ENCODE measurements at regions not wholly inside any gene's neighbourhood (a gene's known extent, or its start where the extent isn't known, plus 50 kb on each side); places are given as distances from the start of the nearest gene placed in this dataset.

- TF ChIP-seq, protein P1, sequence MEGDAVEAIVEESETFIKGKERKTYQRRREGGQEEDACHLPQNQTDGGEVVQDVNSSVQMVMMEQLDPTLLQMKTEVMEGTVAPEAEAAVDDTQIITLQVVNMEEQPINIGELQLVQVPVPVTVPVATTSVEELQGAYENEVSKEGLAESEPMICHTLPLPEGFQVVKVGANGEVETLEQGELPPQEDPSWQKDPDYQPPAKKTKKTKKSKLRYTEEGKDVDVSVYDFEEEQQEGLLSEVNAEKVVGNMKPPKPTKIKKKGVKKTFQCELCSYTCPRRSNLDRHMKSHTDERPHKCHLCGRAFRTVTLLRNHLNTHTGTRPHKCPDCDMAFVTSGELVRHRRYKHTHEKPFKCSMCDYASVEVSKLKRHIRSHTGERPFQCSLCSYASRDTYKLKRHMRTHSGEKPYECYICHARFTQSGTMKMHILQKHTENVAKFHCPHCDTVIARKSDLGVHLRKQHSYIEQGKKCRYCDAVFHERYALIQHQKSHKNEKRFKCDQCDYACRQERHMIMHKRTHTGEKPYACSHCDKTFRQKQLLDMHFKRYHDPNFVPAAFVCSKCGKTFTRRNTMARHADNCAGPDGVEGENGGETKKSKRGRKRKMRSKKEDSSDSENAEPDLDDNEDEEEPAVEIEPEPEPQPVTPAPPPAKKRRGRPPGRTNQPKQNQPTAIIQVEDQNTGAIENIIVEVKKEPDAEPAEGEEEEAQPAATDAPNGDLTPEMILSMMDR (IDR thresholded peaks at IDR 0.05), result no peak
- TF ChIP-seq, protein P2, sequence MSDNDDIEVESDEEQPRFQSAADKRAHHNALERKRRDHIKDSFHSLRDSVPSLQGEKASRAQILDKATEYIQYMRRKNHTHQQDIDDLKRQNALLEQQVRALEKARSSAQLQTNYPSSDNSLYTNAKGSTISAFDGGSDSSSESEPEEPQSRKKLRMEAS (CRISPR knock-in tag; IDR thresholded peaks at IDR 0.05), result no peak
- TF ChIP-seq STAT6 (CRISPR knock-in tag; conservative IDR thresholded peaks at IDR 0.05; ENCODE audit: low read depth), result no peak
These were observed 428.4 kb upstream of the XYLT1 start for GRCh38 chr16:17899141-17899540.

Measured in WTC11 (cell line).